ENCODE measurements at regions not wholly inside any gene's neighbourhood (a gene's known extent, or its start where the extent isn't known, plus 50 kb on each side); places are given as distances from the start of the nearest gene placed in this dataset.

DNA sequence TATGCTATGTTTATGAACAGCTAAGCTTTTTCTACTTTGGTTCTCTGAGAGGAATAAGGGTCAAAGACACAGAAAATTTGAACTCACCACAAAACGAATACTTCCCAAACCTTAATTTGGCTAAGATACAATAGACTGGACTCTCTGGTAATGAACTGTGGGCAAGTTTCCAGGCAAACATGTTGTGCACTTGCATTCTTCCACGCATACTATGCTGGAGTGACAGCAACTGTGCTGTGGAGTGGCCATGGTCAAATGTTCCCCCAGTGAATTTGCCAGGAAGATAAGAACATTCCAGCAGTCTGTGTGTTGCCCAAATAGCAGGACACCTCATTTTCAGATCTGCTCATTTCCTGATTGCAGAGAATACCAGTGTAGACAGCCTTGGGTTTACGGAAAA lies 275.3 kb upstream of the IL12B start:
- no peak for DNase-seq
- no peak for TF ChIP-seq EZH2 (IDR thresholded peaks at IDR 0.05; ENCODE audit: borderline replicate concordance, low read depth, low read length, severe bottlenecking)
- TF ChIP-seq, protein P1, sequence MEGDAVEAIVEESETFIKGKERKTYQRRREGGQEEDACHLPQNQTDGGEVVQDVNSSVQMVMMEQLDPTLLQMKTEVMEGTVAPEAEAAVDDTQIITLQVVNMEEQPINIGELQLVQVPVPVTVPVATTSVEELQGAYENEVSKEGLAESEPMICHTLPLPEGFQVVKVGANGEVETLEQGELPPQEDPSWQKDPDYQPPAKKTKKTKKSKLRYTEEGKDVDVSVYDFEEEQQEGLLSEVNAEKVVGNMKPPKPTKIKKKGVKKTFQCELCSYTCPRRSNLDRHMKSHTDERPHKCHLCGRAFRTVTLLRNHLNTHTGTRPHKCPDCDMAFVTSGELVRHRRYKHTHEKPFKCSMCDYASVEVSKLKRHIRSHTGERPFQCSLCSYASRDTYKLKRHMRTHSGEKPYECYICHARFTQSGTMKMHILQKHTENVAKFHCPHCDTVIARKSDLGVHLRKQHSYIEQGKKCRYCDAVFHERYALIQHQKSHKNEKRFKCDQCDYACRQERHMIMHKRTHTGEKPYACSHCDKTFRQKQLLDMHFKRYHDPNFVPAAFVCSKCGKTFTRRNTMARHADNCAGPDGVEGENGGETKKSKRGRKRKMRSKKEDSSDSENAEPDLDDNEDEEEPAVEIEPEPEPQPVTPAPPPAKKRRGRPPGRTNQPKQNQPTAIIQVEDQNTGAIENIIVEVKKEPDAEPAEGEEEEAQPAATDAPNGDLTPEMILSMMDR (IDR thresholded peaks at IDR 0.05; ENCODE audit: borderline replicate concordance, extremely low read depth, low read length, poor library complexity, severe bottlenecking): no peak
- H3K79me2 ChIP-seq (ENCODE audit: insufficient read depth, low read length): no peaks in the 10 kb centered on the region

DNA sequence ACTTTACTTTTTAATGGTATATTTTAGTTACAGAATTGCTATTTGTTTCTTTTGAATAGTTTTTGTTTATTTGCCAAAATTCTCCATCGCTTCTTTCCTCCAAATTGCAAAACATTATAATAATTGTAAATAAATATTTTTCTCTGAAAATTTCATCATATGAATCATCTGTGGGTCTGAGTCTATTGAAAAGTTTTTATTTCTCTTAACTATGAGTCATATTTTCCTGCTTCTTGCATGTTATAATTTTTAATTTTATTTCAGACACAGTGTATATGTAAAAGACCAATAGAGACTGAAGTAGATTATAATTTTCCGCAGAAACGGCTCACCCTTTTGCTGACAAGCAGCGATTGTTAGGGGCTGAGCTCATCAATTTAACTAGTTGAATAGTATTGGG lies 279.1 kb upstream of the IL12B start:
- Histone ChIP-seq H3K79me2 (ENCODE audit: insufficient read depth, low read length) (no peaks in the 10 kb centered on the region), H3K27ac (ENCODE audit: low read length) (no peak overlapping the region), H3K9me3 (ENCODE audit: insufficient read depth, low read length, severe bottlenecking) (no peaks in the 10 kb centered on the region), H3K4me1 (ENCODE audit: insufficient read depth, low read length) (peaks cover 7% of the 10 kb centered on the region; the same call in 1 of the 2 replicates), H3K27me3 (ENCODE audit: insufficient read depth, low read length, poor library complexity) (no peaks in the 10 kb centered on the region), H3K4me2 (ENCODE audit: insufficient read depth, low read length) (no peak overlapping the region), H3K36me3 (ENCODE audit: insufficient read depth, low read length) (no peaks in the 10 kb centered on the region), H2AFZ (ENCODE audit: low read depth, low read length) (no peak overlapping the region), H3K9ac (ENCODE audit: low read depth, low read length) (no peak overlapping the region), H4K20me1 (ENCODE audit: insufficient read depth, low read length) (no peaks in the 10 kb centered on the region), H3K4me3 (ENCODE audit: low read depth in 1 of 2, low read length in 2 of 2) (no peak overlapping the region)
- DNase-seq (no peak), ATAC-seq (ENCODE audit: insufficient read depth, low read depth) (no peak)
- TF ChIP-seq, protein P1 (IDR thresholded peaks at IDR 0.05; ENCODE audit: borderline replicate concordance, extremely low read depth, low read length, poor library complexity, severe bottlenecking): no peak
- TF ChIP-seq EZH2 (IDR thresholded peaks at IDR 0.05; ENCODE audit: borderline replicate concordance, low read depth, low read length, severe bottlenecking): no peak

More for the DNA sequence above, 275.3 kb upstream of the IL12B start:
- Histone ChIP-seq H3K27me3 (ENCODE audit: insufficient read depth, low read length, poor library complexity) (no peaks in the 10 kb centered on the region), H3K9ac (ENCODE audit: low read depth, low read length) (no peak overlapping the region), H3K9me3 (ENCODE audit: insufficient read depth, low read length, severe bottlenecking) (peaks cover 4% of the 10 kb centered on the region), H3K4me2 (ENCODE audit: insufficient read depth, low read length) (no peak overlapping the region), H3K4me1 (ENCODE audit: insufficient read depth, low read length) (peaks cover 9% of the 10 kb centered on the region), H4K20me1 (ENCODE audit: insufficient read depth, low read length) (no peaks in the 10 kb centered on the region), H3K27ac (ENCODE audit: low read length) (no peak overlapping the region), H3K36me3 (ENCODE audit: insufficient read depth, low read length) (no peaks in the 10 kb centered on the region), H3K4me3 (ENCODE audit: low read depth in 1 of 2, low read length in 2 of 2) (no peak overlapping the region), H2AFZ (ENCODE audit: low read depth, low read length) (no peak overlapping the region)
- no peak for ATAC-seq (ENCODE audit: insufficient read depth, low read depth)

DNA sequence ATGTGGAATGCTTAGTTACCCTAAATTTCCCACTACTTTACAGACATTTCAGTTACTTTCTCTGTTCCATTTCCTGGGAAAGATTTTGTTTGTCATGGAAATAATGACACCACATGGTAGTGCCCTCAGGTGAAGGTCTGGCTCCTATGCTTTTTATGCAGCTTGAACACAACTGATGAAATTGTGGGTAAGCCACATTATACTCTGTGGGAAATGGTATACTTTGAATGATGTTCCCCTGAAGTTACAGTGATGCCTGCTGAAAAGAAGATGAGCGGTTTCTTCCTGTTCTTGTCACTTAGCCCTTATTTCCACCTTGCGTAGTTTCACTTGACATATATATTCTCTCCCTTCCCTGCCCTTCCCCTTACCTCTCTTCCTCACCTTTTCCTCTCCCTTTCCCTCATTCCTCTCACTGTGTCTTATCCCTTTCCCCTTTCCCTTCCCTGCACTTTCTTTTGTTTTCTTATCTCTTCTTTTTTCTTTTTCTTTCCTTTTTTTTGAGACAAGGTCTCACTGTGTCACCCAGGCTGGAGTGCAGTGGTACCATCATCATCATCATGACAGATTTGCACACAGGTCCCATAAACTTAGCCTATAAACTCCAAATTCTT lies 280.8 kb upstream of the IL12B start:
- H3K4me1 ChIP-seq (ENCODE audit: insufficient read depth, low read length): peaks cover 7% of the 10 kb centered on the region; the same call in 1 of the 2 replicates
- no peak for TF ChIP-seq EZH2 (IDR thresholded peaks at IDR 0.05; ENCODE audit: borderline replicate concordance, low read depth, low read length, severe bottlenecking)
- TF ChIP-seq, protein P1 (IDR thresholded peaks at IDR 0.05; ENCODE audit: borderline replicate concordance, extremely low read depth, low read length, poor library complexity, severe bottlenecking): no peak
- DNase-seq (no peak), ATAC-seq (ENCODE audit: insufficient read depth, low read depth) (peak; percentile 53; the same call in 2 of the 3 replicates)
- no peaks in the 10 kb centered on the region for H3K9me3 ChIP-seq (ENCODE audit: insufficient read depth, low read length, severe bottlenecking)
- no peak overlapping the region for H3K4me3 ChIP-seq (ENCODE audit: low read depth in 1 of 2, low read length in 2 of 2)
- H3K9ac ChIP-seq (ENCODE audit: low read depth, low read length): no peak overlapping the region
- H2AFZ ChIP-seq (ENCODE audit: low read depth, low read length): no peak overlapping the region
- H3K27ac ChIP-seq (ENCODE audit: low read length): no peak overlapping the region
- H3K4me2 ChIP-seq (ENCODE audit: insufficient read depth, low read length): no peak overlapping the region
- H4K20me1 ChIP-seq (ENCODE audit: insufficient read depth, low read length): no peaks in the 10 kb centered on the region
- no peaks in the 10 kb centered on the region for H3K36me3 ChIP-seq (ENCODE audit: insufficient read depth, low read length)
- H3K79me2 ChIP-seq (ENCODE audit: insufficient read depth, low read length): no peaks in the 10 kb centered on the region
- no peaks in the 10 kb centered on the region for H3K27me3 ChIP-seq (ENCODE audit: insufficient read depth, low read length, poor library complexity)
